Body of pancreas (tissue), 4 donors: ENCODE measurements at regions not wholly inside any gene's neighbourhood (a gene's known extent, or its start where the extent isn't known, plus 50 kb on each side); places are given as distances from the start of the nearest gene placed in this dataset.

Source experiments
- ATAC-seq: fragments of 150-250 bp; one replicate; pipeline ENCODE4 v1.9.1; 2016
- DNase-seq, 4 donors: peaks; one replicate each; pipeline ENCODE4 v3.0.0-alpha.2; 2019
- H3K27ac ChIP-seq, 4 donors: fragments of 200-600 bp; sonication (generic); 1 replicate in 3 of 4; 2 replicates in 1 of 4; pipeline versions ENCODE4 v1.5.1 to v1.6.1; 2016 to 2019; ENCODE audit warnings: mild to moderate bottlenecking in 1 of 4, mixed read lengths in 1 of 4, moderate library complexity in 1 of 4
- H3K27me3 ChIP-seq, 2 donors: fragments of 200-600 bp; sonication (generic); one replicate each; pipeline ENCODE4 v1.6.0; 2016; ENCODE audit warnings: mild to moderate bottlenecking in 1 of 2
- H3K36me3 ChIP-seq, 2 donors: fragments of 200-600 bp; sonication (generic); replicated peaks in 1 of 2; 2 replicates each; pipeline ENCODE4 v1.5.1; 2016; ENCODE audit warnings: low read depth in 2 of 2; ENCODE audit not compliant: insufficient read depth in 1 of 2
- H3K4me1 ChIP-seq: fragments of 200-600 bp; sonication (generic); one replicate; pipeline ENCODE4 v1.6.0; 2016
- H3K4me3 ChIP-seq, 2 donors: fragments of 200-600 bp; sonication (generic); 1 replicate in 1 of 2; 2 replicates in 1 of 2; pipeline ENCODE4 v1.5.1; 2016 to 2019
- H3K9me3 ChIP-seq, 3 donors: fragments of 200-600 bp; sonication (generic); 1 replicate in 2 of 3; 2 replicates in 1 of 3; pipeline ENCODE4 v1.5.1; 2016
- POLR2A ChIP-seq, 3 donors: fragments of 450-650 bp; IDR thresholded peaks; one replicate each; pipeline ENCODE4 v1.6.1; 2016; ENCODE audit warnings: antibody characterized with exemption in 3 of 3, mild to moderate bottlenecking in 2 of 3
- WGBS, 2 donors: methylation state at CpG; one replicate each; pipeline ENCODE4 v1.1.5; 2017; 5-methylcytosine and 5-hydroxymethylcytosine counted together
- intact Hi-C: fragments of 100-400 bp; cut with DNase I; formaldehyde crosslinking; loops from one replicate; pipeline ENCODE4 v1.15.1; 2023
- TF ChIP-seq, protein P1 (sequence below), 7 experiments: fragments of 450-650 bp in 4 of 7; fragments of 200-600 bp in 3 of 7; sonication (generic) in 3 of 7; IDR thresholded peaks; one replicate each; pipeline ENCODE4 v1.5.1; 2016 to 2019; ENCODE audit warnings: antibody characterized with exemption in 7 of 7

DNA sequence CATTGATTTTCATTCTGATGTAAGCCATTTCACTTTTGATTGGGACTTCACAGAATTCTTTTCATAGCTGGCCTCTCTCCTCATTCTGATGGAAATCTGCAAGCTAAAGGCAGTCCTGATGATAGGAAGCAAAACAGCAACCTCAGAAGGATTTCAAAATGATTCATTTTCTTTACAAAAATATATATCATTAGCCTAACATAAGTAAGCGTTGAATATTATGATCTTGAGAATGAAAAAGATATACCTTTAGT, 143.1 kb upstream of the GJE1 start:
- WGBS, 2 donors = 48 to 65% methylated on average over 1 of the region's 1 CpG
- Histone ChIP-seq H3K4me3 (no peak overlapping the region), H3K27me3 (no peaks in the 10 kb centered on the region), H3K4me1 (peaks cover 4% of the 10 kb centered on the region), H3K27ac (no peak overlapping the region), H3K9me3 (no peaks in the 10 kb centered on the region), H3K36me3 (no peaks in the 10 kb centered on the region)
- ATAC-seq = no peak
- no peak for DNase-seq
- no peak for TF ChIP-seq POLR2A (IDR thresholded peaks at IDR 0.05)
- intact Hi-C loops = no loop called here

DNA sequence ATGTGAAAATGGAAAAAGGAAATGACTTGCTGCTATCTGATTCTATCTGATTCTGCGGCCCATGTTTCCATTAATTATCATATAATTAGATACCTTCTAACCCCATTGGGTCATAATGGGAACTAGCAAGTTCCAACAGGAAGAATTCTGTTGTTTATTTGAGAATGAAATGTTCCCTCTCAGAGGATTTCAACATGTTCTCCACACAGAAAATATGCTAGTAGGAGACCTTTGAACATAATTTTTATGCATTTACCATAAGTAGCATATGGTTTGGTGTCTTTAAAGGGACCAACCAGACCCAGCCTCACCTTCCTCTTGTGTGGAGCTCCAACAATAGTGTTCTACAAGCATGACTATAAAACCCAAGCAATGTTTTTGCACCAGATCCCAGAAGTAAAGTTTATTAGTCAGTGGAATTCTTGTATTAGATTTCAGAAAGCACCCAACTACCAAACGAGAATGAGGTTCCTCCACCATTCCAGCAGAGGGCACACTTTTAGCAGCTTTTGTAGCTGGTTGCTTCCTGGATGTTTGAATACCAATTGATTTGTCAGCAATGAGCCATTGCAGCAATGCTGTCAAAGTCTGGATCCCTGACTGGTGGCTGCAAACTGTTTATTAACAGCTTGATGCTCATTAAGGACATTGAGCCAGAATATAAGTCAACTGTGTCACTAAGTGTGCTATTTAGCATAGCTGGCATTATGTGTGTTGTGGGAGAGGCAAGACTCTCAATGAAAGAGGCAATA, 143.6 kb upstream of the GJE1 start:
- Histone ChIP-seq H3K27ac (no peak overlapping the region), H3K9me3 (no peaks in the 10 kb centered on the region), H3K27me3 (no peaks in the 10 kb centered on the region), H3K4me1 (peaks cover 4% of the 10 kb centered on the region), H3K36me3 (no peaks in the 10 kb centered on the region), H3K4me3 (no peak overlapping the region)
- WGBS, 2 donors = 25 to 29% methylated on average over 2 of the region's 2 CpGs
- DNase-seq = peak in 3 of 4 donors; percentile 23
- ATAC-seq = peak; percentile 30
- no peak for TF ChIP-seq POLR2A (IDR thresholded peaks at IDR 0.05)
- TF ChIP-seq, protein P1, sequence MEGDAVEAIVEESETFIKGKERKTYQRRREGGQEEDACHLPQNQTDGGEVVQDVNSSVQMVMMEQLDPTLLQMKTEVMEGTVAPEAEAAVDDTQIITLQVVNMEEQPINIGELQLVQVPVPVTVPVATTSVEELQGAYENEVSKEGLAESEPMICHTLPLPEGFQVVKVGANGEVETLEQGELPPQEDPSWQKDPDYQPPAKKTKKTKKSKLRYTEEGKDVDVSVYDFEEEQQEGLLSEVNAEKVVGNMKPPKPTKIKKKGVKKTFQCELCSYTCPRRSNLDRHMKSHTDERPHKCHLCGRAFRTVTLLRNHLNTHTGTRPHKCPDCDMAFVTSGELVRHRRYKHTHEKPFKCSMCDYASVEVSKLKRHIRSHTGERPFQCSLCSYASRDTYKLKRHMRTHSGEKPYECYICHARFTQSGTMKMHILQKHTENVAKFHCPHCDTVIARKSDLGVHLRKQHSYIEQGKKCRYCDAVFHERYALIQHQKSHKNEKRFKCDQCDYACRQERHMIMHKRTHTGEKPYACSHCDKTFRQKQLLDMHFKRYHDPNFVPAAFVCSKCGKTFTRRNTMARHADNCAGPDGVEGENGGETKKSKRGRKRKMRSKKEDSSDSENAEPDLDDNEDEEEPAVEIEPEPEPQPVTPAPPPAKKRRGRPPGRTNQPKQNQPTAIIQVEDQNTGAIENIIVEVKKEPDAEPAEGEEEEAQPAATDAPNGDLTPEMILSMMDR (IDR thresholded peaks at IDR 0.05) = peak; percentile 11 to 53 (median 42)
- intact Hi-C loops = no loop called here

DNA sequence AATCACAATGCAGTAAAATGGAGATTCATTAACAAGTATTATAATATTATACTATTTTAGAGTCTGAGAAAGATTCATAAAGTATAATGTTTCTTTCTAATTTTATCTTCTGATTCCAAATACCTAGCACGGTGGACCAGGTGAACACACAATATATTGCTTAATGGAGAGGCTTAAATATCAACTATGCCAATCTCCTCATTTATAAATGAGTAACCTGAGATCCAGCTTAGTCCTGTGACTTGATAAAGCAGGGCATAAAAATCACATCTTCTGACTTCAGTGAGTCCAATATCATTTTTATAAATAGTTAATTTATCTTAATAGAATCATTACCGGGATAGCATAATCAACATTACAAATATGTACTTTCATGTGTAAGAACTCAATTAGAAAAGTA, 144.4 kb upstream of the GJE1 start:
- Histone ChIP-seq H3K4me3 (no peak overlapping the region), H3K27ac (no peak overlapping the region), H3K9me3 (no peaks in the 10 kb centered on the region), H3K4me1 (peaks cover 4% of the 10 kb centered on the region), H3K27me3 (no peaks in the 10 kb centered on the region), H3K36me3 (no peaks in the 10 kb centered on the region)
- no peak for ATAC-seq
- 15 to 16% methylated on average over 2 of the region's 2 CpGs for WGBS, 2 donors
- intact Hi-C loops = no loop called here
- TF ChIP-seq, protein P1 (IDR thresholded peaks at IDR 0.05) = no peak
- TF ChIP-seq POLR2A (IDR thresholded peaks at IDR 0.05) = no peak
- DNase-seq = no peak

DNA sequence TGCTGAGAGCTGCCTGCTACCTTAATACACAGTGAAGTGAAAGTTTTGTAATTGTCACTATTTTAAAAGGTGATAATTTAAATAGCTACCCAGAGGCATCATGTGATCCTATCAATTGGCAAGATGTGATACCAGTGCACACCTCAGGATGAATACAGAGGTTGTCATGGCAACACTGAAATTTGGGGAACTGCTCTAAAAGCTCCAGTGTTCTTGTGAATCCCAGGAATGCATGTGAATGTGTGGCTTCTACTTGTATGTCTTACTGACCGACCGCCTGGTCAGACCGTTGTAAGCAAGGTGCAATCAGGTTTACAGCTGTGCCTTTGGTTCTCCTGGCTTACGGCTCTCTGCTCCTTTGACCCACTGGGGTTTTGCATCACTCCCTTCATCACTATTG, 146.3 kb upstream of the GJE1 start:
- Histone ChIP-seq H3K4me1 (peaks cover 4% of the 10 kb centered on the region), H3K36me3 (no peaks in the 10 kb centered on the region), H3K9me3 (no peaks in the 10 kb centered on the region), H3K4me3 (no peak overlapping the region), H3K27me3 (no peaks in the 10 kb centered on the region), H3K27ac (no peak overlapping the region)
- WGBS, 2 donors = 47 to 52% methylated on average over 4 of the region's 4 CpGs
- no peak for TF ChIP-seq POLR2A (IDR thresholded peaks at IDR 0.05)
- TF ChIP-seq, protein P1 (IDR thresholded peaks at IDR 0.05) = no peak
- intact Hi-C loops = no loop called here
- ATAC-seq (no peak), DNase-seq (no peak)

DNA sequence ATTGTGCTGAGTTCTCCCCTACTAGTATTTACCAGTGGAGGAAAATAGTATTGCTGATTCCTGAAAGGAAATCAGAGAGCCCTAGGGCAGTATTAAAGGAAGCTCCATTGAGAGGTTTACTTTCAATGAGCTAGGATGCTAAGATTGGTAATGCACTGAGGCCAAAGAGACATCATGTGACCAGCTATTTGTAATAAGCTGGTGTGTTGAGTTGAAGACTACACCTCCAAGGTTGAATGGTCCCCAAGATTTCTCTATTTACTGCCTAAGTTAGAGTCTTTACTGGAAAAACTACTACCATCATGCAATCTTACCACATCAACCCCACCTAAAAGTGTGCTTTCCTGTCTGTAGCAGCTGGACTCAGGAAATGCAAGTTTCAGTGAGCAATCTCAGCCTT, 151.5 kb upstream of the GJE1 start:
- no peak overlapping the region for H3K4me3 ChIP-seq
- no peaks in the 10 kb centered on the region for H3K4me1 ChIP-seq
- H3K27ac ChIP-seq = no peak overlapping the region
- TF ChIP-seq POLR2A (IDR thresholded peaks at IDR 0.05) = no peak
- TF ChIP-seq, protein P1 (IDR thresholded peaks at IDR 0.05) = no peak
- H3K36me3 ChIP-seq = no peaks in the 10 kb centered on the region
- no peaks in the 10 kb centered on the region for H3K27me3 ChIP-seq
- no peak for DNase-seq
- ATAC-seq = no peak
- no peaks in the 10 kb centered on the region for H3K9me3 ChIP-seq
- intact Hi-C loops = no loop called here
